Neural progenitor cell (in vitro differentiated cells): ENCODE measurements at regions not wholly inside any gene's neighbourhood (a gene's known extent, or its start where the extent isn't known, plus 50 kb on each side); places are given as distances from the start of the nearest gene placed in this dataset.

Experiments
- DNase-seq: peaks from one replicate; pipeline ENCODE4 v3.0.0-alpha.2; 2016; ENCODE audit warnings: low spot score
- H2AFZ ChIP-seq: fragments of 200-600 bp; sonication (generic); replicated peaks from 2 replicates; pipeline ENCODE4 v1.6.1; 2016; ENCODE audit warnings: antibody characterized with exemption
- H3F3A ChIP-seq: fragments of 200-600 bp; sonication (generic); 2 replicates; pipeline ENCODE4 v1.6.1; 2016; ENCODE audit warnings: antibody characterized with exemption, low read depth
- H3K27ac ChIP-seq: fragments of 200-600 bp; sonication (generic); 2 replicates; pipeline ENCODE4 v1.5.1; 2016; ENCODE audit warnings: mild to moderate bottlenecking
- H3K27me3 ChIP-seq: fragments of 200-600 bp; sonication (generic); 2 replicates; pipeline ENCODE4 v1.6.1; 2016; ENCODE audit warnings: mild to moderate bottlenecking, moderate library complexity
- H3K36me3 ChIP-seq: fragments of 200-600 bp; sonication (generic); 2 replicates; pipeline ENCODE4 v1.5.1; 2016
- H3K4me1 ChIP-seq: fragments of 200-600 bp; sonication (generic); 2 replicates; pipeline ENCODE4 v1.6.1; 2016; ENCODE audit warnings: mixed run types
- H3K4me2 ChIP-seq: fragments of 200-600 bp; sonication (generic); 2 replicates; pipeline ENCODE4 v1.6.1; 2016
- H3K4me3 ChIP-seq: fragments of 200-600 bp; sonication (generic); 2 replicates; pipeline ENCODE4 v1.5.1; 2016
- H3K79me2 ChIP-seq: fragments of 200-600 bp; sonication (generic); 2 replicates; pipeline ENCODE4 v1.6.1; 2016; ENCODE audit warnings: low read depth
- H3K9ac ChIP-seq: fragments of 200-600 bp; sonication (generic); 2 replicates; pipeline ENCODE4 v1.6.1; 2016
- H3K9me3 ChIP-seq: fragments of 200-600 bp; sonication (generic); 2 replicates; pipeline ENCODE4 v1.5.1; 2016; ENCODE audit warnings: low read depth
- H4K20me1 ChIP-seq: fragments of 200-600 bp; sonication (generic); 2 replicates; pipeline ENCODE4 v1.6.1; 2016; ENCODE audit warnings: low read depth
- H3K27ac Mint-ChIP-seq: 3 replicates; pipeline ENCODE4 v1.8.0; 2021; ENCODE audit warnings: mixed read lengths
- H3K27me3 Mint-ChIP-seq: 2 replicates; pipeline ENCODE4 v1.8.0; 2022; ENCODE audit warnings: low read depth, mild to moderate bottlenecking, inconsistent platforms, moderate library complexity, mixed read lengths; ENCODE audit not compliant: insufficient read depth
- H3K36me3 Mint-ChIP-seq: 3 replicates; pipeline ENCODE4 v1.8.0; 2021; ENCODE audit warnings: mixed read lengths
- H3K4me1 Mint-ChIP-seq: 3 replicates; pipeline ENCODE4 v1.8.0; 2021; ENCODE audit warnings: mixed read lengths
- H3K4me3 Mint-ChIP-seq: 3 replicates; pipeline ENCODE4 v1.8.0; 2021; ENCODE audit warnings: mild to moderate bottlenecking, moderate library complexity, mixed read lengths
- H3K9me3 Mint-ChIP-seq: 3 replicates; pipeline ENCODE4 v1.8.0; 2020; ENCODE audit warnings: mixed read lengths
- EZH2 ChIP-seq: fragments of 200-600 bp; sonication (generic); IDR thresholded peaks from 2 replicates; pipeline ENCODE4 v1.6.1; 2017; ENCODE audit warnings: antibody characterized with exemption, mild to moderate bottlenecking, moderate library complexity
- EZH2phosphoT487 ChIP-seq: fragments of 200-600 bp; sonication (generic); IDR thresholded peaks from 2 replicates; pipeline ENCODE4 v1.6.1; 2017; ENCODE audit warnings: antibody characterized with exemption
- TF ChIP-seq, protein P1 (sequence below): fragments of 200-600 bp; sonication (generic); IDR thresholded peaks from 2 replicates; pipeline ENCODE4 v1.5.1; 2017; ENCODE audit warnings: antibody characterized with exemption, mild to moderate bottlenecking

DNA sequence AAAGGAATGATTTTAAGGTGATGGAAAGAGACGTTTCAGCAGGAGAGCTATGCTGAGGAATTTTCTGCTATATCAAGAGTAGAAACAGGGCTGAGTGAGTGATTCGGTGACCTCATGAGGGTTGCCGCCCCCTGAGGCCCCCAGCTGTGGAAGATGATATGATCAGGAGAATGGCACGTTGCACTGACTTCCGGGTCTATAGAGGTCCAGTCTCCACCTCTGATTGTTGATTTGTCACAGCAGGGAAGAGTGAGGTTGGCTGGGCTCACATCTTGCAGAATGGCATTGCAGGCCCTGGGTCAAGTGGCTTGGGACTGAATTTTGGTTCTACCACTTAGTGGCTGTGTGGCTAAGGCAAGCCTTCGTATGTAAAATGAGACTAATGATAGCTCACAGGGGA is 205.1 kb downstream of the SNX19 start:
- Histone ChIP-seq H3F3A (no peaks in the 10 kb centered on the region), H3K9ac (no peak overlapping the region), H3K79me2 (no peaks in the 10 kb centered on the region), H3K9me3 (no peaks in the 10 kb centered on the region), H2AFZ (no peak overlapping the region), H3K27me3 (no peaks in the 10 kb centered on the region), H3K4me3 (no peak overlapping the region), H3K4me1 (no peaks in the 10 kb centered on the region), H4K20me1 (no peaks in the 10 kb centered on the region), H3K4me2 (no peak overlapping the region), H3K27ac (no peak overlapping the region), H3K36me3 (no peaks in the 10 kb centered on the region)
- TF ChIP-seq, protein P1, sequence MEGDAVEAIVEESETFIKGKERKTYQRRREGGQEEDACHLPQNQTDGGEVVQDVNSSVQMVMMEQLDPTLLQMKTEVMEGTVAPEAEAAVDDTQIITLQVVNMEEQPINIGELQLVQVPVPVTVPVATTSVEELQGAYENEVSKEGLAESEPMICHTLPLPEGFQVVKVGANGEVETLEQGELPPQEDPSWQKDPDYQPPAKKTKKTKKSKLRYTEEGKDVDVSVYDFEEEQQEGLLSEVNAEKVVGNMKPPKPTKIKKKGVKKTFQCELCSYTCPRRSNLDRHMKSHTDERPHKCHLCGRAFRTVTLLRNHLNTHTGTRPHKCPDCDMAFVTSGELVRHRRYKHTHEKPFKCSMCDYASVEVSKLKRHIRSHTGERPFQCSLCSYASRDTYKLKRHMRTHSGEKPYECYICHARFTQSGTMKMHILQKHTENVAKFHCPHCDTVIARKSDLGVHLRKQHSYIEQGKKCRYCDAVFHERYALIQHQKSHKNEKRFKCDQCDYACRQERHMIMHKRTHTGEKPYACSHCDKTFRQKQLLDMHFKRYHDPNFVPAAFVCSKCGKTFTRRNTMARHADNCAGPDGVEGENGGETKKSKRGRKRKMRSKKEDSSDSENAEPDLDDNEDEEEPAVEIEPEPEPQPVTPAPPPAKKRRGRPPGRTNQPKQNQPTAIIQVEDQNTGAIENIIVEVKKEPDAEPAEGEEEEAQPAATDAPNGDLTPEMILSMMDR: no peak
- no peak for TF ChIP-seq EZH2
- no peak for TF ChIP-seq EZH2phosphoT487
- H3K27ac Mint-ChIP-seq: no peak overlapping the region
- H3K4me3 Mint-ChIP-seq: no peak overlapping the region
- H3K4me1 Mint-ChIP-seq: no peaks in the 10 kb centered on the region
- peaks cover 5% of the 10 kb centered on the region for H3K9me3 Mint-ChIP-seq
- no peak for DNase-seq
- H3K27me3 Mint-ChIP-seq: peaks cover 4% of the 10 kb centered on the region
- H3K36me3 Mint-ChIP-seq: no peaks in the 10 kb centered on the region

GRCh38 chr11:130712480-130712879 is 203.8 kb downstream of the SNX19 start:
- no peak overlapping the region for H3K4me3 ChIP-seq
- Mint-ChIP-seq H3K27ac (no peak overlapping the region), H3K4me1 (no peaks in the 10 kb centered on the region), H3K27me3 (peaks cover 6% of the 10 kb centered on the region), H3K36me3 (no peaks in the 10 kb centered on the region), H3K9me3 (peaks cover 5% of the 10 kb centered on the region), H3K4me3 (no peak overlapping the region)
- H3K4me2 ChIP-seq: no peak overlapping the region
- TF ChIP-seq, protein P1: no peak
- no peak overlapping the region for H3K27ac ChIP-seq
- H2AFZ ChIP-seq: no peak overlapping the region
- H3K4me1 ChIP-seq: no peaks in the 10 kb centered on the region
- H3K36me3 ChIP-seq: no peaks in the 10 kb centered on the region
- H3F3A ChIP-seq: no peaks in the 10 kb centered on the region
- no peaks in the 10 kb centered on the region for H3K79me2 ChIP-seq
- no peaks in the 10 kb centered on the region for H4K20me1 ChIP-seq
- no peak for DNase-seq
- H3K9me3 ChIP-seq: no peaks in the 10 kb centered on the region
- H3K9ac ChIP-seq: no peak overlapping the region
- H3K27me3 ChIP-seq: no peaks in the 10 kb centered on the region

- Histone ChIP-seq H3K4me1 (no peaks in the 10 kb centered on the region), H3K27ac (no peak overlapping the region), H3K9me3 (no peaks in the 10 kb centered on the region), H3K4me3 (no peak overlapping the region), H3F3A (no peaks in the 10 kb centered on the region), H3K79me2 (no peaks in the 10 kb centered on the region), H3K9ac (no peak overlapping the region), H3K36me3 (no peaks in the 10 kb centered on the region), H2AFZ (no peak overlapping the region), H3K27me3 (no peaks in the 10 kb centered on the region), H4K20me1 (no peaks in the 10 kb centered on the region), H3K4me2 (no peak overlapping the region)
- H3K9me3 Mint-ChIP-seq: no peaks in the 10 kb centered on the region
- no peak overlapping the region for H3K4me3 Mint-ChIP-seq
- H3K4me1 Mint-ChIP-seq: peaks cover 11% of the 10 kb centered on the region
- TF ChIP-seq EZH2 (no peak), EZH2phosphoT487 (no peak)
- TF ChIP-seq, protein P1: no peak
- H3K36me3 Mint-ChIP-seq: no peaks in the 10 kb centered on the region
- DNase-seq: no peak
- peaks cover 4% of the 10 kb centered on the region for H3K27me3 Mint-ChIP-seq
- no peak overlapping the region for H3K27ac Mint-ChIP-seq
Observed at GRCh38 chr11:130715085-130715876, 201.0 kb downstream of the SNX19 start.
